Right kidney (tissue), 1 donor: ENCODE measurements at regions not wholly inside any gene's neighbourhood (a gene's known extent, or its start where the extent isn't known, plus 50 kb on each side); places are given as distances from the start of the nearest gene placed in this dataset.

Source experiments
- DNase-seq: peaks from one replicate; pipeline ENCODE4 v3.0.0-alpha.2; 2016

GRCh38 chr20:52483382-52483781 is 291.8 kb upstream of the ZFP64 start:
- DNase-seq: no peak

GRCh38 chr20:52482044-52482443 is 290.5 kb upstream of the ZFP64 start:
- no peak for DNase-seq

GRCh38 chr20:52481443-52481842 is 289.9 kb upstream of the ZFP64 start:
- no peak for DNase-seq

GRCh38 chr20:52476074-52476750 is 284.6 kb upstream of the ZFP64 start:
- no peak for DNase-seq

GRCh38 chr20:52473186-52473585 is 281.6 kb upstream of the ZFP64 start:
- DNase-seq: no peak

- no peak for DNase-seq
Observed at GRCh38 chr20:52470561-52470960, 279.0 kb upstream of the ZFP64 start.

GRCh38 chr20:52469128-52469527 is 277.5 kb upstream of the ZFP64 start:
- DNase-seq: no peak

- no peak for DNase-seq
Observed at GRCh38 chr20:52465991-52466390, 274.4 kb upstream of the ZFP64 start.

GRCh38 chr20:52461582-52461981 is 270.0 kb upstream of the ZFP64 start:
- no peak for DNase-seq

- no peak for DNase-seq
Observed at GRCh38 chr20:52459150-52459549, 267.6 kb upstream of the ZFP64 start.

- DNase-seq: no peak
Observed at GRCh38 chr20:52457826-52458225, 266.2 kb upstream of the ZFP64 start.

GRCh38 chr20:52454660-52455059 is 263.1 kb upstream of the ZFP64 start:
- DNase-seq: no peak

GRCh38 chr20:52448513-52449232 is 257.1 kb upstream of the ZFP64 start:
- DNase-seq: no peak

GRCh38 chr20:52447225-52447551 is 255.6 kb upstream of the ZFP64 start:
- DNase-seq: no peak

GRCh38 chr20:52446421-52447224 is 255.0 kb upstream of the ZFP64 start:
- DNase-seq: no peak

GRCh38 chr20:52444455-52444854 is 252.9 kb upstream of the ZFP64 start:
- DNase-seq: no peak

GRCh38 chr20:52443874-52444273 is 252.3 kb upstream of the ZFP64 start:
- DNase-seq: no peak

- no peak for DNase-seq
Observed at GRCh38 chr20:52441710-52442109, 250.1 kb upstream of the ZFP64 start.

- no peak for DNase-seq
Observed at GRCh38 chr20:52439375-52439774, 247.8 kb upstream of the ZFP64 start.

- DNase-seq: no peak
Observed at GRCh38 chr20:52438326-52438963, 246.9 kb upstream of the ZFP64 start.

- DNase-seq: no peak
Observed at GRCh38 chr20:52434453-52434852, 242.9 kb upstream of the ZFP64 start.

GRCh38 chr20:52434041-52434425 is 242.5 kb upstream of the ZFP64 start:
- no peak for DNase-seq
